ENCODE measurements at regions not wholly inside any gene's neighbourhood (a gene's known extent, or its start where the extent isn't known, plus 50 kb on each side); places are given as distances from the start of the nearest gene placed in this dataset.
"Not testable (repeated sequence)": the region's sequence is repeated elsewhere in the genome, so short reads cannot be mapped to it uniquely, and the experiment has no call there.

DNA sequence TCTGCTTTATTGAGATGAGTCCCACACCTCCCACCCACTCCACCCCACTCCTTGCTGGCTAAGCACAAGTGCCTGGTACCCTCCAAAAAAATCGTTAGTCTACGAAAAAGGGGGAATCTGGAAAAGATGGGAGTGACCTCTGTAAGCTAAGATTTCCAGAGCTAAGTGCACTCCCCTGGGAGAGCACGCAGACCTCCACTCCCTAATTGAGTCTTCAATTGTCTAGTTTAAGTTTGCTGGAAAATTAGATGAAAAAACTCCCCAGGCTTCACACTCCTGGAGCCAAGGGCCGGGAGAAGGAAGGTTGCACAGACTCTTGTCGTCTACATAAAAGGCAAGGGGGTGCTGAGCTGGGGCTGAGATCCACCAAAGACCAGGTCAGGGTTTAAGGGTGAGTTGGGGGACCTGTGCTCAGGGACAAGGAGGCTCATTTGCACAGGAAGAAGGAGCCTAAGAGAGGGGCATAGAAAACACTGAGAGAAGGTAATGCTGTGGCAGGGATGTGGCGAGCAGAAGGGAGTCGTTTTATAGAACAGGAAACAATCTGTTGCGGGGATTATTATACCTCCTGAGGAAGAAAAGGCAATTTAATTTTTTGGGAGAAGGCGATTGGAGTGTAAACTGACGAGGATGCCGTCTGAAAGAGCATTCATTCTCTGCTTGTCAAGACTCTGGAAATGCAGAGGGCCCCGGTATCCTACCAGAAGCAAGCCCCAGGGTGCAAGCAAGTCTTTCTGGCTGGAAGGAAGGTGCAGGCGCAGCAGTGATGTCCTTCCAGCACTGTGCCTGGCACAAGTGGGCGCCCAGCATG, 126.5 kb upstream of the DLG1 start:
- no peak for DNase-seq
- Mint-ChIP-seq H3K27me3 (ENCODE audit: low read depth) (peaks cover 6% of the 10 kb centered on the region), H3K4me3 (no peak overlapping the region), H3K36me3 (ENCODE audit: insufficient read depth) (no peaks in the 10 kb centered on the region), H3K4me1 (ENCODE audit: low read depth) (peaks cover 15% of the 10 kb centered on the region), H3K9me3 (no peaks in the 10 kb centered on the region)
- ATAC-seq = no peak

DNA sequence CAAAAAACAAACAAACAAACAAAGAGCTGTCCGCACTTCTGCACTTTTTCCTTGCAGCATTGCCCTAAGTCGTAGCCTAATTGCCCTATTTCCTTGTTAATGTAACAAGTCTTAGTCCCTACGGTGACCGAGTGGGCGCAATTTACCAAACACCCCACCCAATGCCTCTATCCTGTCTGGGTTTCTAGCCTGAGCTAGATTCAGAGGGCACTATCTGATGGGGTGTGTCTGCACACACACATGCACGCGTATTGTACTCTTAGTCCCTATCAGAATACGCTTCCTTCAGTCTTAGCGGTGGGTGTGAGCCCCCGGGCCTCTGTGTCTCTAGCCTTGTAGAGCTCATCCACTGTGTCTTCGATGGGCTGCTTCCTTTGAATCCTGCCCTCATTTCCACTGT, 125.9 kb upstream of the DLG1 start:
- peaks cover 15% of the 10 kb centered on the region for H3K4me1 Mint-ChIP-seq (ENCODE audit: low read depth)

DNA sequence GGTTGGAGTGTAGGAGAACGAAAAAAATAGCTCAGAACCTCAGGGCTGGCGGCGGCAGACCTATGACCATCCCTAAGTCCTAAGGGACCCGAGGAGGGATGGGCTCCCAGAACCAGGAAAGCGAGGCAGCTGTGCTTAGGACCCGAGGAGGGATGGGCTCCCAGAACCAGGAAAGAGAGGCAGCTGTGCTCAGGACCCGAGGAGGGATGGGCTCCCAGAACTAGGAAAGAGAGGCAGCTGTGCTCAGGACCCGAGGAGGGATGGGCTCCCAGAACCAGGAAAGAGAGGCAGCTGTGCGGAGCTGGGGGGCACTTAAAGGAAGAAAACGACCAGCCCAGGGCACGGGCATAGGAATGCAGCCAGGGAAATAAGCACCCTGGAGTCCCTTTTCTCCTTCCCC, 125.0 kb upstream of the DLG1 start:
- H3K4me3 Mint-ChIP-seq = no peak overlapping the region
- no peaks in the 10 kb centered on the region for H3K36me3 Mint-ChIP-seq (ENCODE audit: insufficient read depth)
- peaks cover 3% of the 10 kb centered on the region for H3K27me3 Mint-ChIP-seq (ENCODE audit: low read depth)
- H3K4me1 Mint-ChIP-seq (ENCODE audit: low read depth) = peaks cover 7% of the 10 kb centered on the region
- ATAC-seq (no peak), DNase-seq (no peak)
- H3K9me3 Mint-ChIP-seq = no peaks in the 10 kb centered on the region

More for the DNA sequence above, 125.9 kb upstream of the DLG1 start:
- ATAC-seq (no peak), DNase-seq (no peak)
- H3K4me3 Mint-ChIP-seq = no peak overlapping the region
- H3K27me3 Mint-ChIP-seq (ENCODE audit: low read depth) = peaks cover 6% of the 10 kb centered on the region
- H3K9me3 Mint-ChIP-seq = no peaks in the 10 kb centered on the region
- no peaks in the 10 kb centered on the region for H3K36me3 Mint-ChIP-seq (ENCODE audit: insufficient read depth)

DNA sequence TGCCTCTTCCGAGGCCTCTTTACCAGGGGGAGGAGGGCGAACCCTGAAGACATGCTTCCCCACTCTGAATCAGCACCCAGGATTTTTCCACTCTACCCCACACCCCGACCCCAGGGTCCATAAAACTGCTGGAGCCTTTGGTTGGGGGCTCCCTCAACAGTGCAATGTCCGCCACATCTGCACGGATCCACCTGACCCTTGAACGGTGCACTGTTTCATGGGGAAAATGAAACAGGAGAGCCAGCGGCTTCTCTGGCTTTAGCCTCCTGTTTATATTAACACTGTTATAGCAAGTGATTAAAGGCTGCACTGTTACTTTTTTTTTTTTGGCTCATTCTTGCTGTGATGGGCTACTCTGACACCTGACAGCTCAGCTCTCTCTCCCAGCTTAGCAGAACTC, 124.1 kb upstream of the DLG1 start:
- Mint-ChIP-seq H3K36me3 (ENCODE audit: insufficient read depth) (no peaks in the 10 kb centered on the region), H3K4me1 (ENCODE audit: low read depth) (no peaks in the 10 kb centered on the region), H3K27me3 (ENCODE audit: low read depth) (peaks cover 3% of the 10 kb centered on the region), H3K4me3 (no peak overlapping the region), H3K9me3 (no peaks in the 10 kb centered on the region)
- DNase-seq (no peak), ATAC-seq (no peak)

DNA sequence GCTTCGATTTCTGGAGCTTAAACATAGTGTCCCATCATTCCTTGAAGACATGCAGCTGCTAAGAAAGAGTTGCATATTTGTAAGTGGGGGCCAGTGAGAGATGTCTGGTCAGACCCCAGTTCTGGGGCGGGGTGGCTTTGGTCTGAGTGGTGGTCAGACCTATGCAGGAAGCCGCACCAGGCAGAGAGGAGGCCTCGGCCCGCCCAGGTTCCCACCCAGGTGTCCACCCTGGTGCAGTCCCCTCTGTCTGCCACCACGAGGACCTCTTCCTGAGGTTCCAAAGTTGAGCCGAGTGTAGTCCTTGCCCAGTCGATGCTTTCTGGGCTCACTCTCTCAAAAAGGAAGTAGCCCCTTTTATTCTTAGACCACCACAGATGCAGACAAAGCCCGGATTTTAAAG, 122.6 kb upstream of the DLG1 start:
- no peak overlapping the region for H3K4me3 Mint-ChIP-seq
- H3K9me3 Mint-ChIP-seq = no peaks in the 10 kb centered on the region
- H3K36me3 Mint-ChIP-seq (ENCODE audit: insufficient read depth) = no peaks in the 10 kb centered on the region
- no peaks in the 10 kb centered on the region for H3K4me1 Mint-ChIP-seq (ENCODE audit: low read depth)
- ATAC-seq (no peak), DNase-seq (no peak)
- peaks cover 3% of the 10 kb centered on the region for H3K27me3 Mint-ChIP-seq (ENCODE audit: low read depth)

DNA sequence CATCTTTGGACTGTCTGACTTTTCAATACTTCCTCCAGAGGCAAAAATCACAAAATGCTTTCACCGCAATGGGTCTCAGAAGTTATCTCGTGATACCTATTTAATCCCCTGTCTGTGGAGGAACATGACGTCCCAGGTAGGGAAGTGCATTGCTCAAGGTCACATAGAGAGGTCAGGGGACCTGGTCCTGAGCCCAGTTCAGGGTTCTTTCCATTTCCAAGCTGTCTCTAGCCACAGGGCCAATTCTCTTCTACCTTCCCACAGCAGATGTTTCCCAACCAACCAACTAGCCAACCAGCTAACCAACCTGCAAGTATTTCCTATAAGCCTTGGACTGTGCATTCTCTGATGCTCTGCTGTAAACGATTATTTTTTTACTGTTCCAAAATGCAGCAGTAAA, 122.2 kb upstream of the DLG1 start:
- H3K4me3 Mint-ChIP-seq = no peak overlapping the region
- H3K27me3 Mint-ChIP-seq (ENCODE audit: low read depth) = peaks cover 3% of the 10 kb centered on the region
- H3K36me3 Mint-ChIP-seq (ENCODE audit: insufficient read depth) = no peaks in the 10 kb centered on the region
- no peaks in the 10 kb centered on the region for H3K9me3 Mint-ChIP-seq
- ATAC-seq = no peak
- H3K4me1 Mint-ChIP-seq (ENCODE audit: low read depth) = no peaks in the 10 kb centered on the region
- DNase-seq = no peak

DNA sequence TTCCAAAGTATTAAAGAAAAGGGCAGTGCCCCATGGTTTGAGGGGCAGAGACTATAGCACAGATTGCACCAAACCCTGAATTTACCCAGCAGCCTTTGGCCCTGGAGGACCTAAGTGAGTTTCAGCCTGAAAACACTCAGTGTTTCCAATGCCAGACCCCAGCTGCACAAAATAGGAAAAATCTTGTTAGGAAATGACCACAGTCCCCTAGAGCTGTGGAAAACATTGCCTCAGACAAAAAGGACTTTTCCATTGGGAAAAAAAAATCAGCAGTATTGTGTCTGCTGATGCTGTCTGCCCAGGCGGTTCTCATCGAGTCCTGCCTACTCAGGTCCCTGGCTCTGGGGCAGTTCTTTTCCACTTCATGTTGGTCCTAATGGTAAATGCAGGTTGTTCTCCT, 121.7 kb upstream of the DLG1 start:
- ATAC-seq (no peak), DNase-seq (no peak)
- no peaks in the 10 kb centered on the region for H3K36me3 Mint-ChIP-seq (ENCODE audit: insufficient read depth)
- peaks cover 3% of the 10 kb centered on the region for H3K27me3 Mint-ChIP-seq (ENCODE audit: low read depth)
- H3K4me3 Mint-ChIP-seq = no peak overlapping the region
- H3K4me1 Mint-ChIP-seq (ENCODE audit: low read depth) = no peaks in the 10 kb centered on the region
- H3K9me3 Mint-ChIP-seq = no peaks in the 10 kb centered on the region

DNA sequence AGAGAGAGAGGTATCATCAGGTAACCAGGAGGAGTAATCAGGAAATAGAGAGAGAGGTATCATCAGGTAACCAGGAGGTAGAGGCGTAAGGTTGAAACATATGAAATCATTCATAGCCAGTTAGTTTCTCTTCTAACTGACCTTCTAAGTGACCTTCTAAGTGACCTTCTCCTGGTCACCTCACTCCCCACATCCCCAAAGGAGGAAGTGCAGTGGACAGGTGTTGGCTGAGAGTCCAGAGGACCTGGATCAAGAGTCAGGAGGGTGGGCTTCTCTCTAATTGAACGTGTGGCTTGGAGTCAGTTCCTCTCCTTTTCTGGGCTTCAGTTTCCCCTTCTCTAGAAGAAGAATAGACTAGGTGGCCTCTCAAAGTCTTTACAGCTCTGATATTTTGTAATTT, 121.3 kb upstream of the DLG1 start:
- DNase-seq = no peak
- H3K36me3 Mint-ChIP-seq (ENCODE audit: insufficient read depth) = no peaks in the 10 kb centered on the region
- H3K4me3 Mint-ChIP-seq = no peak overlapping the region
- peaks cover 3% of the 10 kb centered on the region for H3K27me3 Mint-ChIP-seq (ENCODE audit: low read depth)
- no peak for ATAC-seq
- H3K9me3 Mint-ChIP-seq = no peaks in the 10 kb centered on the region
- no peaks in the 10 kb centered on the region for H3K4me1 Mint-ChIP-seq (ENCODE audit: low read depth)

DNA sequence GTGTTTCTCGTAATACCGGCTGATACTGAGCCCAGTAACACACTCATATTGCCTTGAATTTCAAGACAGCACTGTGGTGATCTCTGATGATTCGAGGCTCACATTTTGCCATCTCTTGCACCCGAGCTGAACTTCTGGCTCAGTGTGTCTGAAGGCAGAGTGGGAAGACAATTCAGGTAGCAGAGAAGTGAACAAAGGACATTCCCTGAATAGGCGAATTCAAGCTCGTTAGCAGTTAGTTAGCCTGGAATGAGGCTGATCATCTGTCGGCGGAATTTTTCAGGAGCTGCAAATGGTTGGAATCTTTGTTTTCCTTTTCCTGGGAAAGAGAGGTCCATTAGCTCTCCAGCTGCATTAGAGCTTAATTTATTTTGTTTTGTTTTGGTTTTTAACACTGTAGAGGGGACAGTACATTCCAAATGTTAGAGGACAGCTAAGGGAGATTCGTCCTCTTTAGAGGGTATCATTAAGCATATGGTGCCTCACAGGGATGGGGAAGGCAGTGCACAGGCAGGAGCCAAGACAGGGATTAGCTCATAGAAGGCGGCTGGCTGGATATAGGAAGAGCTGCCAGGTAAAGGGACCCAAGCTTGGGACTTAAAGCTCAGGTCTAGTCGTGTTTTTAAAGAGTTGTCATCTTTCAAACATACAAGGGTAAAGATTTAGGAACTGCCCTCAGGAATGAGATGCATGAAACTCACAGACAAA, 119.7 kb upstream of the DLG1 start:
- Mint-ChIP-seq H3K27me3 (ENCODE audit: low read depth) (peaks cover 2% of the 10 kb centered on the region), H3K4me1 (ENCODE audit: low read depth) (no peaks in the 10 kb centered on the region), H3K9me3 (no peaks in the 10 kb centered on the region), H3K36me3 (ENCODE audit: insufficient read depth) (no peaks in the 10 kb centered on the region), H3K4me3 (no peak overlapping the region)
- DNase-seq (no peak), ATAC-seq (no peak)

DNA sequence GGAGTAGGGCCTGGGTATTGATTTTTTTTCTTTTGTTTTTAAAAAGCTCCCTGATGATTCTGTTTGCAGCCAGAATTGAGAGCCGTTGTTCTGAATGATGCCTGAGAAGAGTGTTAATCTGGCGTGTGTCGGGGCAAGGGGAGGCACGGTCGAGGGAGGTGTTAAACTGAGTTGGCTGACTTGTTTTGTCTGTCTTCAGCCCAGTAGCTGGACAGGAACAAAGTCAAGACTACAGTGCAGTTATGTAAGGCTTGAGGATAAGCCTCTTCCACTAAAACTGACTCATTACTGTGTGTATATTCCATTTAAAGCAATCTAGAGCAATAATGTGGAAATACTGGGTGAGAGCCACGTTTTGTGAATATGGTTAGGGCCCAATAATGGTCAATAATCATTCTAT, 119.0 kb upstream of the DLG1 start:
- Mint-ChIP-seq H3K4me1 (ENCODE audit: low read depth) (no peaks in the 10 kb centered on the region), H3K4me3 (no peak overlapping the region), H3K36me3 (ENCODE audit: insufficient read depth) (no peaks in the 10 kb centered on the region), H3K27me3 (ENCODE audit: low read depth) (peaks cover 5% of the 10 kb centered on the region), H3K9me3 (no peaks in the 10 kb centered on the region)
- DNase-seq (no peak), ATAC-seq (no peak)

DNA sequence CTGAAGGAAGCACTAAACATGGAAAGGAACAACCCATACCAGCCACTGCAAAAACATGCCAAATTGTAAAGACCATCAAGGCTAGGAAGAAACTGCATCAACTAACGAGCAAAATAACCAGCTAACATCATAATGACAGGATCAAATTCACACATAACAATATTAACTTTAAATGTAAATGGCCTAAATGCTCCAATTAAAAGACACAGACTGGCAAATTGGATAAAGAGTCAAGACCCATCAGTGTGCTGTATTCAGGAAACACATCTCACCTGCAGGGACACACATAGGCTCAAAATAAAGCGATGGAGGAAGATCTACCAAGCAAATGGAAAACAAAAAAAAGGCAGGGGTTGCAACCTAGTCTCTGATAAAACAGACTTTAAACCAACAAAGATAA, 113.5 kb upstream of the DLG1 start:
- ATAC-seq; H3K27me3 Mint-ChIP-seq (ENCODE audit: low read depth); H3K4me3 Mint-ChIP-seq; H3K9me3 Mint-ChIP-seq; H3K4me1 Mint-ChIP-seq (ENCODE audit: low read depth); DNase-seq; H3K36me3 Mint-ChIP-seq (ENCODE audit: insufficient read depth): not testable (repeated sequence)

DNA sequence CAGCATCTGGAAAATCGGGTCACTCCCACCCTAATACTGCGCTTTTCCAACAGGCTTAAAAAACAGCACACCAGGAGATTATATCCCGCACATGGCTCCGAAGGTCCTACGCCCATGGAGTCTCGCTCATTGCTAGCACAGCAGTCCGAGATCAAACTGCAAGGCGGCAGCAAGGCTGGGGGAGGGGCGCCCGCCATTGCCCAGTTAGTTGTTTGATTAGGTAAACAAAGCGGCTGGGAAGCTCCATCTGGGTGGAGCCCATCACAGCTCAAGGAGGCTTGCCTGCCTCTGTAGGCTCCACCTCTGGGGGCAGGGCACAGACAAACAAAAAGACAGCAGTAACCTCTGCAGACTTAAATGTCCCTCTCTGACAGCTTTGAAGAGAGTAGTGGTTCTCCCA, 111.8 kb upstream of the DLG1 start:
- H3K9me3 Mint-ChIP-seq; H3K27me3 Mint-ChIP-seq (ENCODE audit: low read depth); H3K4me3 Mint-ChIP-seq; ATAC-seq; H3K36me3 Mint-ChIP-seq (ENCODE audit: insufficient read depth); H3K4me1 Mint-ChIP-seq (ENCODE audit: low read depth); DNase-seq: not testable (repeated sequence)

DNA sequence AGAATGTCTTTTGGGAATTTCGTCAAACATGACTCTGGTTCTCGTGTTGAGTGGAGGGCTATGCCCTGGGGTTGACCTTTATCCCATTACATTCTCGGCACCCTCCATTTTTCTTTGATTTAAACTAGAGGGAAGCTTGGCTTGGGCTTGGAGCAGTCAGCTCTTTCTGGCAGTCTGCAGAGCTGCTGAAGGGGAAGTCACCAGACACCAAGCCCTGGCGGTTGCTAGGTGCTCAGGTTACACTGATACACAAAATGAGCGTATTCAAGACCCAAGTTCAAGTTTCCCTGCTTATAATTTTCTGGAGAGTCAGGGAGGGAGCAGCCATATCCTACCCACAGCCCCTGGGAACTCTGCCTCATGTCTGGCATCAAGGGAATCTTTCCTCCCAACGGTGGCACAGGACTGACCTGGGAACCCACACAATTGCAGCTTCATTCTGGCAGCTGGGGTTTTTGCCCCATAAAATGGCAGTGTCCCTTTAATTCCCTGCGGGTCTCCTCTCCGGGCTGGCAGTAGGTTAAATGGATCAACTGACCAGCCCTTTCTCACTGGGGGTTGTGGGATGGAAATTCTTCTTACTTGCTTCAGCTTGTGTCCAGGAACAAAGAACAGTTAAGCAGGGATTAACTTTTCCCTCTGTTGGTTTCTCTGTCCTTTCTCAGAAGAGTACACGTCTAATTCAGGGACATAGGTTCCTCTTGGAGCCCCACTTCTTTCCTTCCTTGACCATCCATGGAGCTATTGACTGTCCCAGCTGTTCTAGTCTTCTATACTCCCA, 110.0 kb upstream of the DLG1 start:
- H3K4me1 Mint-ChIP-seq (ENCODE audit: low read depth) = no peaks in the 10 kb centered on the region
- H3K27me3 Mint-ChIP-seq (ENCODE audit: low read depth) = peaks cover 7% of the 10 kb centered on the region
- no peak for DNase-seq
- no peaks in the 10 kb centered on the region for H3K9me3 Mint-ChIP-seq
- no peak for ATAC-seq
- no peak overlapping the region for H3K4me3 Mint-ChIP-seq
- H3K36me3 Mint-ChIP-seq (ENCODE audit: insufficient read depth) = no peaks in the 10 kb centered on the region

DNA sequence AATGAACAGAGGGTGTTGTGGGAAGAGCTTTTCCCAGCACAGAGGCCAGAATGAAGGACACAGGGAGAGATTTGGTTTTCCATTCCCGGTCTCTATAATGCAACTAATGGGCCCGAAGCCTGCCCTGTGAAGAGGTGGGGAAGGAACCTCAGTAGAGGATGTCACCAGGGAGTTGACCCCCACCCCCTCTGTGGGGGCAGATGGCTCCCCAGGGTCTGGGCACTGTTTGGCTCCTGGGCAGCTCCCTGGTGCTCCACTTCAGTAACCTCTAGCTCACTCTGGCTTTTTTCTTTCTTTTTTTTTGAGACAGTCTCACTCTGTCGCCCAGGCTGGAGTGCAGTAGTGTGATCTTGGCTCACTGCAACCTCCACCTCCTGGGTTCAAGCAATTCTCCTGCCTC, 109.1 kb upstream of the DLG1 start:
- DNase-seq (no peak), ATAC-seq (no peak)
- Mint-ChIP-seq H3K36me3 (ENCODE audit: insufficient read depth) (no peaks in the 10 kb centered on the region), H3K27me3 (ENCODE audit: low read depth) (peaks cover 2% of the 10 kb centered on the region), H3K9me3 (no peaks in the 10 kb centered on the region), H3K4me3 (no peak overlapping the region), H3K4me1 (ENCODE audit: low read depth) (no peaks in the 10 kb centered on the region)

DNA sequence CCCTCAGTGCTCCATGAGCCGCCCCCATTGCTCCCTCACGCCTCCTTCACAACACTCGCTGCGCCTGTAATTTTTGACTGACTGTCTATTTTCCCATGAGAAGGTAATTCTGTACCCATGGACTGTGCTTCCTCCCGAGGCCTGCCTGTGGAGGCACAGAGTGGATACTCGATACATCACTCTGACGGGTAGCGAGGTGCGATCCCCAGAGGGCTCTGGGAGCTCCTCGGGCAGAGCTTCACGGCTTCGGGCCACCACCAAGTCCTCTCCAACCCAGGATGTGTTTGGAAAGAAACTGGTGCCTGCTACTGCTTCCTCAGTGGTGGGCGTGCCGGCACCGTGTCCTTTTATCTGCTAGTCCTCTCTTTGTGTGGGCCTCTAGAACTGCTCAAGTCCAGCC, 108.6 kb upstream of the DLG1 start:
- Mint-ChIP-seq H3K9me3 (no peaks in the 10 kb centered on the region), H3K4me3 (no peak overlapping the region), H3K27me3 (ENCODE audit: low read depth) (peaks cover 2% of the 10 kb centered on the region), H3K36me3 (ENCODE audit: insufficient read depth) (no peaks in the 10 kb centered on the region), H3K4me1 (ENCODE audit: low read depth) (no peaks in the 10 kb centered on the region)
- ATAC-seq = no peak
- no peak for DNase-seq

All from activated T-cell treated with anti-CD3 and anti-CD28 coated beads, Interleukin-2, amount 50 U/mL, for 4 hours (primary cell).